M059J (cell line): ENCODE measurements at regions not wholly inside any gene's neighbourhood (a gene's known extent, or its start where the extent isn't known, plus 50 kb on each side); places are given as distances from the start of the nearest gene placed in this dataset.
"Not testable (repeated sequence)": the region's sequence is repeated elsewhere in the genome, so short reads cannot be mapped to it uniquely, and the experiment has no call there.

ENCODE experiments used
- DNase-seq: peaks from one replicate; pipeline ENCODE4 v3.0.0-alpha.2; 2012; ENCODE audit warnings: low read depth

- DNase-seq, result peak; percentile 26
Measured at GRCh38 chr11:71638801-71639519, 56.3 kb upstream of the KRTAP5-11 start.

- DNase-seq, result not testable (repeated sequence)
Measured at GRCh38 chr11:71639520-71639849, 56.8 kb upstream of the KRTAP5-11 start.

- DNase-seq, result not testable (repeated sequence)
Measured at GRCh38 chr11:71639916-71640315, 57.2 kb upstream of the KRTAP5-11 start.

- DNase-seq, result not testable (repeated sequence)
Measured at GRCh38 chr11:71647078-71647477, 64.4 kb upstream of the KRTAP5-11 start.

- DNase-seq, result not testable (repeated sequence)
Measured at GRCh38 chr11:71652998-71653397, 70.3 kb upstream of the KRTAP5-11 start.

GRCh38 chr11:71654423-71654822 is 71.7 kb upstream of the KRTAP5-11 start:
- not testable (repeated sequence) for DNase-seq

- not testable (repeated sequence) for DNase-seq
Measured at GRCh38 chr11:71655041-71655440, 72.4 kb upstream of the KRTAP5-11 start.

GRCh38 chr11:71656513-71656912 is 73.8 kb upstream of the KRTAP5-11 start:
- DNase-seq, result peak; percentile 1

GRCh38 chr11:71664941-71665340 is 82.3 kb upstream of the KRTAP5-11 start:
- not testable (repeated sequence) for DNase-seq

GRCh38 chr11:71698110-71698509 is 115.4 kb upstream of the KRTAP5-11 start:
- DNase-seq, result not testable (repeated sequence)

GRCh38 chr11:71698961-71699360 is 116.3 kb upstream of the KRTAP5-11 start:
- DNase-seq, result peak; percentile 5

GRCh38 chr11:71701435-71702291 is 119.0 kb upstream of the KRTAP5-11 start:
- DNase-seq, result not testable (repeated sequence)

GRCh38 chr11:71705086-71705737 is 122.5 kb upstream of the KRTAP5-11 start:
- DNase-seq, result not testable (repeated sequence)

- not testable (repeated sequence) for DNase-seq
Measured at GRCh38 chr11:71705738-71706432, 123.2 kb upstream of the KRTAP5-11 start.

- DNase-seq, result not testable (repeated sequence)
Measured at GRCh38 chr11:71707083-71707482, 124.4 kb upstream of the KRTAP5-11 start.

GRCh38 chr11:71709541-71709940 is 123.5 kb upstream of the DEFB108B start:
- not testable (repeated sequence) for DNase-seq

- peak; percentile 31 for DNase-seq
Measured at GRCh38 chr11:71710171-71710671, 122.8 kb upstream of the DEFB108B start.

- not testable (repeated sequence) for DNase-seq
Measured at GRCh38 chr11:71710701-71711385, 122.2 kb upstream of the DEFB108B start.

- not testable (repeated sequence) for DNase-seq
Measured at GRCh38 chr11:71712350-71712749, 120.7 kb upstream of the DEFB108B start.

GRCh38 chr11:71712846-71713245 is 120.2 kb upstream of the DEFB108B start:
- DNase-seq, result not testable (repeated sequence)

GRCh38 chr11:71714510-71714909 is 118.5 kb upstream of the DEFB108B start:
- not testable (repeated sequence) for DNase-seq
